BJ (cell line): ENCODE measurements at regions not wholly inside any gene's neighbourhood (a gene's known extent, or its start where the extent isn't known, plus 50 kb on each side); places are given as distances from the start of the nearest gene placed in this dataset.

Experiments
- CTCF ChIA-PET: fragments of 350-600 bp; formaldehyde crosslinking; extraction: SDS; loops from one replicate; lab custom pipeline; 2021; ENCODE audit warnings: antibody characterized with exemption, inconsistent platforms; lab: Yijun Ruan, JAX
- POLR2A ChIA-PET: fragments of 300-600 bp; sonication (Branson Sonifier 250); formaldehyde crosslinking; extraction: SDS; loops from one replicate; lab custom pipeline; 2021; ENCODE audit warnings: antibody characterized with exemption; lab: Charles Lee
- DNase-seq: peaks from one replicate; pipeline ENCODE4 v3.0.0-alpha.2; 2011; ENCODE audit warnings: low read depth
- H3K27me3 ChIP-seq: 2 replicates; pipeline ENCODE4 v1.6.0; 2011; ENCODE audit warnings: low read length; ENCODE audit not compliant: control insufficient read depth, insufficient read depth
- H3K36me3 ChIP-seq: 2 replicates; pipeline ENCODE4 v1.5.1; 2011; ENCODE audit warnings: low read length; ENCODE audit not compliant: control insufficient read depth, insufficient read depth
- H3K4me3 ChIP-seq: 2 replicates; pipeline ENCODE4 v1.5.1; 2011; ENCODE audit warnings: low read depth, mild to moderate bottlenecking, control low read depth, low read length
- CTCF ChIP-seq: IDR thresholded peaks from 2 replicates; pipeline ENCODE4 v1.5.1; 2011; ENCODE audit warnings: low read depth, mild to moderate bottlenecking, control low read depth, inconsistent platforms, low read length, moderate library complexity; ENCODE audit not compliant: insufficient read depth

DNA sequence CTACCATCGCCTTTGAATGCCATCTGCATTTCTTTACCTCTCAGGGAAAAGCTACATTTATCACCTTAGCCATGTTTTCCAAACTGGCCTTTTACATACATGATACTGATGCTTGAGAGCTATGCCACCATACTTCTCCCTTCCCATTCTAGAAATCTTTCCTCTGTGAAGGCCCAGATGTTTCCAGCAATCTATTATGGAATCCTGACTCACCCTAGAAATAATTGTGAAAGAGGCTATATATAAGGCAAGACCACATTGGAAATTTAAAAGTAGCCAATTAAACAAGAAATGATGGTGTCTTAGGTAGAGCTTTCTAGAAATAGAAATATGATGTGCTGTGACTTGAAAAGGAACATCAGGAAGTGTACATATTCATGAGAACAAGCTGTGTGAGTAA, 389.7 kb downstream of the INHBA start:
- no peak for TF ChIP-seq CTCF
- ChIA-PET CTCF (interaction anchor here (0.6 kb wide), 1 partner anchor 157 kb away, joined by 3 read pairs; no protein-coding TSS in a partner anchor), POLR2A (no interaction called here)
- H3K27me3 ChIP-seq, result no peaks in the 10 kb centered on the region
- DNase-seq, result no peak
- H3K36me3 ChIP-seq, result no peaks in the 10 kb centered on the region
- no peak overlapping the region for H3K4me3 ChIP-seq

- ChIA-PET CTCF (no interaction called here), POLR2A (no interaction called here)
- no peaks in the 10 kb centered on the region for H3K27me3 ChIP-seq
These were observed 390.7 kb downstream of the INHBA start for GRCh38 chr7:41312235-41312634.

GRCh38 chr7:41311301-41311700, 391.6 kb downstream of the INHBA start:
- Histone ChIP-seq H3K27me3 (no peaks in the 10 kb centered on the region), H3K4me3 (no peak overlapping the region)
- CTCF ChIA-PET, result no interaction called here

More at GRCh38 chr7:41312235-41312634, 390.7 kb downstream of the INHBA start:
- no peak for TF ChIP-seq CTCF
- H3K4me3 ChIP-seq, result no peak overlapping the region
- no peaks in the 10 kb centered on the region for H3K36me3 ChIP-seq
- DNase-seq, result no peak

GRCh38 chr7:41306486-41306885, 396.4 kb downstream of the INHBA start:
- no peaks in the 10 kb centered on the region for H3K27me3 ChIP-seq
- H3K36me3 ChIP-seq, result no peaks in the 10 kb centered on the region
- TF ChIP-seq CTCF, result no peak
- DNase-seq, result no peak
- CTCF ChIA-PET, result no interaction called here
- POLR2A ChIA-PET, result no interaction called here
- no peak overlapping the region for H3K4me3 ChIP-seq

More at GRCh38 chr7:41311301-41311700, 391.6 kb downstream of the INHBA start:
- no peak for TF ChIP-seq CTCF
- no peak for DNase-seq
- POLR2A ChIA-PET, result no interaction called here
- H3K36me3 ChIP-seq, result no peaks in the 10 kb centered on the region

- TF ChIP-seq CTCF, result no peak
- Histone ChIP-seq H3K36me3 (no peaks in the 10 kb centered on the region), H3K27me3 (no peaks in the 10 kb centered on the region), H3K4me3 (no peak overlapping the region)
- no peak for DNase-seq
- CTCF ChIA-PET, result no interaction called here
- POLR2A ChIA-PET, result no interaction called here
These were observed 397.9 kb downstream of the INHBA start for GRCh38 chr7:41305001-41305400.
